ENCODE measurements at regions not wholly inside any gene's neighbourhood (a gene's known extent, or its start where the extent isn't known, plus 50 kb on each side); places are given as distances from the start of the nearest gene placed in this dataset.

DNA sequence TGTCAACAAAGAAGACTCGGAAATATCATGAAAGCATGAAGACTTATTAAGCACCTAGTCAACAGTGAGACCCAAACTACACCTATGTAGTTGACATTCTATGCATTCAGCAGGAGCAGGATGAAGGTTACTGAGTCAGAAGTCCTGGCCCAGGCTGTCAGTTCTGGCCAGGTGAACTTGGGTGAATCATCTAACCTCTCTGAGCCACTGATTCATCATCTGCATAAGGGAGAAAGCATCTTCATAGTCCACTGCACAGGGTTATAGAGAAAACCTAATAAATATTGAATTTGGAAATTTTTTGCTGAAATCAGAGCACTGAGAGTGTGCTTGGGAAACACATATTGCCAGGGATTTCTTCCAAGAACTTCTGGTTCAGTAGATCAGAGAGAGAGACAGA lies 296.0 kb upstream of the SFRP2 start:
- H3K4ac ChIP-seq (replicated peaks; ENCODE audit: insufficient read length, low read depth, low read length): no peak overlapping the region
- DNase-seq (ENCODE audit: low read depth in 1 of 2, low spot score in 2 of 2): no peak
- no peak for FAIRE-seq
- TF ChIP-seq CEBPB (IDR thresholded peaks at IDR 0.05; ENCODE audit: low read depth, low read length) (no peak), GABPA (IDR thresholded peaks at IDR 0.05; ENCODE audit: borderline replicate concordance, insufficient read depth, low read length) (no peak), TAF1 (IDR thresholded peaks at IDR 0.05; ENCODE audit: low read depth, low read length) (no peak), BRCA1 (IDR thresholded peaks at IDR 0.05; ENCODE audit: low read depth, low read length) (no peak), RAD21 (IDR thresholded peaks at IDR 0.05 in 1 of 2, conservative IDR thresholded peaks at IDR 0.05 in 1 of 2; ENCODE audit: low read depth in 2 of 2, low read length in 2 of 2) (no peak), KDM4A (IDR thresholded peaks at IDR 0.05; ENCODE audit: low read depth, low read length, severe bottlenecking) (no peak), RBBP5 (IDR thresholded peaks at IDR 0.05; ENCODE audit: borderline replicate concordance, low read depth, low read length) (no peak), CHD2 (IDR thresholded peaks at IDR 0.05; ENCODE audit: low read length) (no peak)
- TF ChIP-seq, protein P1, sequence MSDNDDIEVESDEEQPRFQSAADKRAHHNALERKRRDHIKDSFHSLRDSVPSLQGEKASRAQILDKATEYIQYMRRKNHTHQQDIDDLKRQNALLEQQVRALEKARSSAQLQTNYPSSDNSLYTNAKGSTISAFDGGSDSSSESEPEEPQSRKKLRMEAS (IDR thresholded peaks at IDR 0.05): no peak

More for the DNA sequence above, 296.0 kb upstream of the SFRP2 start:
- H4K5ac ChIP-seq (ENCODE audit: insufficient read length, low read depth, low read length): no peak overlapping the region
- no peak overlapping the region for H3K18ac ChIP-seq (ENCODE audit: extremely low read depth, low read length)
- H3K4me3 ChIP-seq (ENCODE audit: extremely low read depth in 1 of 4, insufficient read depth in 2 of 4, low read depth in 3 of 4, low read length in 4 of 4): no peak overlapping the region
- no peaks in the 10 kb centered on the region; the same call in 1 of the 2 replicates for H3K23me2 ChIP-seq (ENCODE audit: low read depth, low read length)
- no peak overlapping the region for H2BK120ac ChIP-seq (replicated peaks; ENCODE audit: low read depth, low read length)
- no peaks in the 10 kb centered on the region for H3K79me1 ChIP-seq (ENCODE audit: low read depth, low read length)
- no peak overlapping the region for H3K9ac ChIP-seq (replicated peaks in 1 of 4; ENCODE audit: extremely low read depth in 1 of 4, low read depth in 3 of 4, low read length in 3 of 4)
- H2BK12ac ChIP-seq (ENCODE audit: low read depth, low read length): no peak overlapping the region
- no peak overlapping the region for H2BK15ac ChIP-seq (ENCODE audit: low read length)
- ChIA-PET POLR2A (ENCODE audit: partially characterized antibody) (no interaction called here), CTCF (ENCODE audit: partially characterized antibody) (interaction anchor here (1.2 kb wide), 1 partner anchor 433 kb away, joined by 3 read pairs; no protein-coding TSS in a partner anchor)
- H3K36me3 ChIP-seq (ENCODE audit: control insufficient read depth in 2 of 4, insufficient read depth in 4 of 4, low read length in 3 of 4): no peaks in the 10 kb centered on the region
- no peaks in the 10 kb centered on the region for H4K20me1 ChIP-seq (replicated peaks in 1 of 2; ENCODE audit: control insufficient read depth in 1 of 2, insufficient read depth in 2 of 2, low read length in 2 of 2)
- H3K14ac ChIP-seq (ENCODE audit: insufficient read length): no peak overlapping the region
- H3K23ac ChIP-seq (ENCODE audit: insufficient read length): no peak overlapping the region
- H4K8ac ChIP-seq (ENCODE audit: extremely low read depth, insufficient read depth, low read length): no peak overlapping the region
- H3K27ac ChIP-seq (ENCODE audit: low read depth, low read length): no peak overlapping the region
- no peak overlapping the region for H3K4me2 ChIP-seq (ENCODE audit: insufficient read depth in 1 of 2, low read depth in 2 of 2, low read length in 2 of 2)
- H2AFZ ChIP-seq (ENCODE audit: low read length): no peak overlapping the region
- no peak overlapping the region for H2AK5ac ChIP-seq (ENCODE audit: low read depth, low read length)
- no peaks in the 10 kb centered on the region; a peak in 2 of 7 replicates for H3K27me3 ChIP-seq (replicated peaks in 1 of 4; ENCODE audit: control insufficient read depth in 3 of 4, extremely low read depth in 1 of 4, insufficient read depth in 3 of 4, low read length in 3 of 4)
- H3K79me2 ChIP-seq (ENCODE audit: control insufficient read depth in 1 of 2, insufficient read depth in 2 of 2, low read length in 2 of 2): no peaks in the 10 kb centered on the region
- H2BK20ac ChIP-seq (ENCODE audit: low read length): no peak overlapping the region
- 76% methylated on average over 1 of the region's 1 CpG; no CpG with 5 or more reads in 1 of the 2 experiments for WGBS, 2 experiments (ENCODE audit: extremely low coverage in 1 of 2, insufficient coverage in 1 of 2, insufficient read length in 1 of 2, insufficient replicate concordance in 2 of 2, low coverage in 1 of 2, low lambda C conversion rate in 2 of 2, missing lambda C conversion rate in 1 of 2)
- no peak overlapping the region for H2BK5ac ChIP-seq (ENCODE audit: low read depth, low read length)
- no peak overlapping the region for H4K91ac ChIP-seq (replicated peaks; ENCODE audit: insufficient read length, low read length)
- H3K9me3 ChIP-seq (ENCODE audit: insufficient read depth in 2 of 2, low read depth in 1 of 2, low read length in 1 of 2): no peaks in the 10 kb centered on the region
- H3K56ac ChIP-seq (replicated peaks; ENCODE audit: insufficient read length, low read depth, low read length): no peak overlapping the region
- H3K4me1 ChIP-seq (replicated peaks in 1 of 4; ENCODE audit: control insufficient read depth in 3 of 4, insufficient read depth in 4 of 4, low read length in 3 of 4): no peaks in the 10 kb centered on the region

Measured in H1 (cell line).